B cell (primary cell): ENCODE measurements at regions not wholly inside any gene's neighbourhood (a gene's known extent, or its start where the extent isn't known, plus 50 kb on each side); places are given as distances from the start of the nearest gene placed in this dataset.
"Not testable (repeated sequence)": the region's sequence is repeated elsewhere in the genome, so short reads cannot be mapped to it uniquely, and the experiment has no call there.

Source experiments
- ATAC-seq: fragments of 200-7000 bp; cut with Tn5 transposase; one replicate; pipeline ENCODE4 v1.10.0; 2021; ENCODE audit warnings: low read depth, mild to moderate bottlenecking, moderate number of reproducible peaks, moderate library complexity
- CTCF ChIA-PET: fragments of 350-600 bp; sonication (Branson Sonifier 250); formaldehyde crosslinking; loops from one replicate; lab custom pipeline; 2021; ENCODE audit warnings: antibody characterized with exemption, inconsistent platforms; lab: Charles Lee
- POLR2A ChIA-PET: fragments of 350-600 bp; sonication (Branson Sonifier 250); formaldehyde crosslinking; loops from one replicate; lab custom pipeline; 2021; ENCODE audit warnings: antibody characterized with exemption; lab: Charles Lee
- DNase-seq: peaks from one replicate; pipeline ENCODE4 v3.0.0; 2013
- H2AFZ ChIP-seq: 2 replicates; pipeline ENCODE4 v1.6.1; 2012; ENCODE audit warnings: mild to moderate bottlenecking, low read depth, low read length; ENCODE audit not compliant: insufficient read depth, poor library complexity, severe bottlenecking
- H3K27ac ChIP-seq, 2 donors: 1 replicate in 1 of 2; 2 replicates in 1 of 2; pipeline ENCODE4 v1.5.1; 2012 to 2013; ENCODE audit warnings: low read length in 2 of 2, mild to moderate bottlenecking in 2 of 2, moderate library complexity in 1 of 2
- H3K27me3 ChIP-seq, 4 experiments: fragments of 200-600 bp in 1 of 4; sonication (generic) in 1 of 4; replicated peaks in 1 of 4; 1 replicate in 2 of 4; 2 replicates in 2 of 4; pipeline versions ENCODE4 v1.6.1 to v1.7.0; 2013 to 2016; ENCODE audit warnings: low read length in 3 of 4, mild to moderate bottlenecking in 2 of 4, mixed read lengths in 1 of 4, moderate library complexity in 1 of 4; ENCODE audit not compliant: insufficient read depth in 4 of 4, control insufficient read depth in 3 of 4; ENCODE audit errors: control extremely low read depth in 1 of 4
- H3K36me3 ChIP-seq, 2 experiments: replicated peaks in 1 of 2; 1 replicate in 1 of 2; 2 replicates in 1 of 2; pipeline versions ENCODE4 v1.6.1 to v1.7.1; 2013; ENCODE audit warnings: low read length in 1 of 2; ENCODE audit not compliant: insufficient read depth in 2 of 2, control insufficient read depth in 1 of 2; ENCODE audit errors: control extremely low read depth in 1 of 2, extremely low read depth in 1 of 2
- H3K4me1 ChIP-seq, 2 donors: fragments of 200-600 bp in 1 of 2; sonication (generic) in 1 of 2; 1 replicate in 1 of 2; 2 replicates in 1 of 2; pipeline versions ENCODE4 v1.5.1 to v1.6.1; 2013 to 2017; ENCODE audit warnings: low read length in 2 of 2; ENCODE audit not compliant: control insufficient read depth in 2 of 2, insufficient read depth in 2 of 2
- H3K4me2 ChIP-seq: replicated peaks from 2 replicates; pipeline ENCODE3; 2012; ENCODE audit warnings: mild to moderate bottlenecking, low read depth, low read length; ENCODE audit not compliant: poor library complexity, severe bottlenecking
- H3K4me3 ChIP-seq, 5 experiments: fragments of 200-600 bp in 1 of 5; sonication (generic) in 1 of 5; 1 replicate in 3 of 5; 2 replicates in 2 of 5; pipeline versions ENCODE4 v1.5.1 to v1.7.0; 2011 to 2016; ENCODE audit warnings: low read length in 4 of 5, mild to moderate bottlenecking in 4 of 5, low read depth in 2 of 5, control low read depth in 1 of 5, moderate library complexity in 1 of 5; ENCODE audit not compliant: insufficient read depth in 1 of 5; ENCODE audit errors: control extremely low read depth in 1 of 5, extremely low read depth in 1 of 5
- H3K79me2 ChIP-seq: fragments of 200-600 bp; sonication (generic); one replicate; pipeline ENCODE4 v1.6.0; 2016; ENCODE audit warnings: low read length; ENCODE audit not compliant: control insufficient read depth, insufficient read depth
- H3K9ac ChIP-seq: fragments of 200-600 bp; sonication (generic); 2 replicates; pipeline ENCODE4 v1.6.1; 2017; ENCODE audit warnings: mild to moderate bottlenecking, low read length, moderate library complexity
- H3K9me3 ChIP-seq, 3 donors: one replicate each; pipeline versions ENCODE4 v1.6.1 to v1.7.1; 2013; ENCODE audit warnings: low read length in 2 of 3; ENCODE audit not compliant: control insufficient read depth in 2 of 3, insufficient read depth in 1 of 3; ENCODE audit errors: control extremely low read depth in 1 of 3
- H4K20me1 ChIP-seq: 2 replicates; pipeline ENCODE4 v1.6.0; 2012; ENCODE audit warnings: mild to moderate bottlenecking, low read length; ENCODE audit not compliant: insufficient read depth, control insufficient read depth, poor library complexity, severe bottlenecking
- H3K27ac Mint-ChIP-seq: one replicate; pipeline ENCODE4 v1.8.0; 2021; ENCODE audit warnings: mixed read lengths
- H3K27me3 Mint-ChIP-seq: one replicate; pipeline ENCODE4 v1.8.0; 2021; ENCODE audit warnings: mixed read lengths
- H3K4me1 Mint-ChIP-seq: one replicate; pipeline ENCODE4 v1.8.0; 2021; ENCODE audit warnings: mixed read lengths
- H3K4me3 Mint-ChIP-seq: one replicate; pipeline ENCODE4 v1.8.0; 2021; ENCODE audit warnings: mixed read lengths
- H3K9me3 Mint-ChIP-seq: one replicate; pipeline ENCODE4 v1.8.0; 2022; ENCODE audit warnings: mixed read lengths; ENCODE audit not compliant: insufficient read depth
- WGBS: methylation state at CpG from one replicate; pipeline ENCODE4 v1.1.5; 2013; ENCODE audit warnings: missing lambda C conversion rate; ENCODE audit not compliant: insufficient coverage; 5-methylcytosine and 5-hydroxymethylcytosine counted together
- intact Hi-C: fragments of 100-400 bp; cut with micrococcal nuclease; formaldehyde crosslinking; loops from one replicate; pipeline ENCODE4 v1.10.0; 2022

DNA sequence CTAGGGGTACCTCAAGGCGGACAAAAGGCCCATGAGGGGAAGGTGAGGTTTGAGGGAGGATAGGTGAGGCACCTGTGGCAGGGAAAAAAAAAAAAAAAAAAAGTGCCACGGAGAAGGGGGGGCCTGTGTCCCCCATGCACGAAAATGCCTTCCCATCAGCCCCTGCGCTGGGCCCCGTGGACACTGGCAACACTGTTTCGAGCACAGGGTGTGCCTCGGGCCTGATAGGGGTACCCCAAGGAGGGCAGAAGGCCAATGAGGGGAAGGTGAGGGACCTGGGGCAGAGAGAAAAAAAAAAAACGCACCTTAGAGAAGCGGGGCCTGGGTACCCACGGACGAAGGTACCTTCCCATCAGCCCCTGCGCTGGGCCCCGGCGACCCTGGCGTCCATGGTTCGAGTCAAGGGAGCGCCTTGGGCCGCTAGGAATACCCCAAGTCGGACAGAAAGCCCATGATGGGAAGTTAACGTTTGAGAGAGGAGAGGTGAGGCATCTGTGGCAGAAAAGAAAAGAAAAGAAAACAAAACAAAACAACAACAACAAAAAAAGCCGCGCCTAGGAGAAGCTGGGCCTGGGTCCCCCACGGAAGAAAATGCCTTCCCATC is 190.0 kb downstream of the POTEM start:
- H3K36me3 ChIP-seq, H3K27ac ChIP-seq, H4K20me1 ChIP-seq, H3K27me3 ChIP-seq, H3K9ac ChIP-seq, ATAC-seq, POLR2A ChIA-PET, H3K79me2 ChIP-seq, H3K4me3 Mint-ChIP-seq, DNase-seq, CTCF ChIA-PET, intact Hi-C loops, H3K4me1 Mint-ChIP-seq, H2AFZ ChIP-seq, H3K4me1 ChIP-seq, H3K9me3 Mint-ChIP-seq, H3K9me3 ChIP-seq, H3K27ac Mint-ChIP-seq, H3K4me3 ChIP-seq, H3K4me2 ChIP-seq, H3K27me3 Mint-ChIP-seq: not testable (repeated sequence)
- no CpG with 5 or more reads among the region's 23 CpGs for WGBS

DNA sequence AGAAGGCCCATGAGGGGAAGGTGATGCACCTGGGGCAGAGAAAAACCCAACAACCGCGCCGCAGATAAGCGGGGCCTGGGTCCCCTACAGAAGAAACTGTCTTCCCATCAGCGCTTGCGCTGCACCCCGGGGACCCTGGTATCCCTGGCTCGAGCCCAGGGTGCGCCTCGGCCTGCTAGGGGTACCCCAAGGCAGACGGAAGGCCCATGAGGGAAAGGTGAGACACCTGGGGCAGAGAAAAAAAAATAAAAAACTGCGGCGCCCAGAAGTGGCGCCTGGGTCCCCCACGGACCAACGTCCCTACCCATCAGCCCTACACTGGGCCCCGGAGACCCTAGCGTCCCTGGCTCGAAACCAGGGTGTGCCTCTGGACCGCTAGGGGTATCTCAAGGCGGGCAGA is 190.8 kb downstream of the POTEM start:
- POLR2A ChIA-PET, H3K9me3 ChIP-seq, H3K27me3 Mint-ChIP-seq, ATAC-seq, H3K4me1 Mint-ChIP-seq, DNase-seq, intact Hi-C loops, H3K27ac Mint-ChIP-seq, H3K27ac ChIP-seq, H3K4me2 ChIP-seq, H3K36me3 ChIP-seq, H3K79me2 ChIP-seq, H3K4me1 ChIP-seq, H2AFZ ChIP-seq, H3K4me3 ChIP-seq, H3K9me3 Mint-ChIP-seq, CTCF ChIA-PET, H3K27me3 ChIP-seq, H4K20me1 ChIP-seq, H3K9ac ChIP-seq, H3K4me3 Mint-ChIP-seq: not testable (repeated sequence)
- WGBS: no CpG with 5 or more reads among the region's 21 CpGs

DNA sequence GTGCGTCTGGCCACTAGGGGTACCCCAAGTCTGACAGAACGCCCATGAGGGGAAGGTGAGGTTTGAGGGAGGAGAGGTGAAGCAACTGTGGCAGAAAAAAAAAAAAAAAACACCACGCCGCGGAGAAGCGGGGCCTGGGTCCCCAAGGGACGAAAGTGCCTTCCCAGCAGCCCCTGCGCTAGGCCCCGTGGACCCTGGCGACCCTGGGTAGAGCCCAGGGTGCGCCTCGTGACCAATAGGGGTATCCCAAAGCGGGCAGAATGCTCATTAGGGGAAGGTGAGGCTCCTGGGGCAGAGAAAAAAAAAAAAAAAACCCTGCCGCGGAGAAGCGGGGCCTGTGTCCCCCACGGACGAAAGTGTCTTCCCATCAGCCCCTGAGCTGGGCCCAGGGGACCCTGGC is 191.4 kb downstream of the POTEM start:
- H3K9me3 Mint-ChIP-seq, ATAC-seq, DNase-seq, H3K27ac Mint-ChIP-seq, H3K27me3 ChIP-seq, POLR2A ChIA-PET, H3K36me3 ChIP-seq, H3K4me3 ChIP-seq, H3K4me1 Mint-ChIP-seq, H3K4me2 ChIP-seq, H3K27ac ChIP-seq, H3K27me3 Mint-ChIP-seq, H3K79me2 ChIP-seq, CTCF ChIA-PET, H3K4me3 Mint-ChIP-seq, H3K9me3 ChIP-seq, H3K4me1 ChIP-seq, H2AFZ ChIP-seq, intact Hi-C loops, H3K9ac ChIP-seq, H4K20me1 ChIP-seq: not testable (repeated sequence)
- 80% methylated on average over 7 of the region's 18 CpGs for WGBS

DNA sequence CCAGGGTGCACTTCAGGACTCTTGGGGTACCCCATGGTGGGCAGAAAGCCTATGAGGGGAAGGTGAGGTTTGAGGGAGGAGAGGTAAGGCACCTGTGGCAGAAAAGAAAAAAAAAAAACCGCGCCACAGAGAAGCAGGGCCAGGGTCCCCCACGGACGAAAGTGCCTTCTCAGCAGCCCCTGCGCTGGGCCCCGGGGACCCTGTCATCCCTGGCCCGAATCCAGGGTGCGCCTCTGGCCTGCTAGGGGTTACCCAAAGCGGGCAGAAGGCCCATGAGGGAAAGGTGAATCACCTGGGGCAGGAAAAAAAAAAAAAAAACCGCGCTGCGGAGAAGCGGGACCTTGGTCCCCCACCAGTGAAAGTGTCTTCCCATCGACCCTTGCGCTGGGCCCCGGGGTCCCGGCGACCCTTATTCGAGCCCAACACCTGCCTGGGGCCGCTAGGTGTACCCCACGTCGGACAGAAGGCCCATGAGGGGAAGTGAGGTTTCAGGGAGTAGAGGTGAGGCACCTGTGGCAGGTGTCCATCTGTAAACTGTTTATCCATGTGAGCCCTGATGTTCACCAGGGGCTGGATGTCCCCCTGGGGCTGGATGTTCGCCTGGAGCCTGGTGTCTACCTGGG is 191.9 kb downstream of the POTEM start:
- H2AFZ ChIP-seq, DNase-seq, ATAC-seq, CTCF ChIA-PET, H3K9ac ChIP-seq, H3K4me1 Mint-ChIP-seq, H3K4me3 Mint-ChIP-seq, H3K9me3 Mint-ChIP-seq, H3K36me3 ChIP-seq, H3K9me3 ChIP-seq, H3K27me3 Mint-ChIP-seq, H3K4me1 ChIP-seq, H3K4me2 ChIP-seq, H3K79me2 ChIP-seq, H3K27me3 ChIP-seq, H3K27ac Mint-ChIP-seq, intact Hi-C loops, H4K20me1 ChIP-seq, POLR2A ChIA-PET, H3K27ac ChIP-seq, H3K4me3 ChIP-seq: not testable (repeated sequence)
- WGBS: no CpG with 5 or more reads among the region's 23 CpGs
